Hepatic stellate cell (primary cell): ENCODE measurements at regions not wholly inside any gene's neighbourhood (a gene's known extent, or its start where the extent isn't known, plus 50 kb on each side); places are given as distances from the start of the nearest gene placed in this dataset.

ENCODE experiments used
- DNase-seq: peaks from one replicate; pipeline ENCODE4 v3.0.0; 2011; ENCODE audit warnings: low spot score

GRCh38 chr6:37105148-37106050, 64.6 kb upstream of the PIM1 start:
- no peak for DNase-seq

- DNase-seq, result no peak
Observed at GRCh38 chr6:37106051-37106363, 63.9 kb upstream of the PIM1 start.

- DNase-seq, result no peak
Observed at GRCh38 chr6:37106554-37106953, 63.4 kb upstream of the PIM1 start.

GRCh38 chr6:37106982-37107491, 62.9 kb upstream of the PIM1 start:
- DNase-seq, result no peak

- DNase-seq, result no peak
Observed at GRCh38 chr6:37109714-37110499, 60.0 kb upstream of the PIM1 start.

- no peak for DNase-seq
Observed at GRCh38 chr6:37110500-37111461, 59.2 kb upstream of the PIM1 start.

- no peak for DNase-seq
Observed at GRCh38 chr6:37113976-37114375, 56.0 kb upstream of the PIM1 start.

- DNase-seq, result no peak
Observed at GRCh38 chr6:37114612-37115011, 55.3 kb upstream of the PIM1 start.

GRCh38 chr6:37115236-37115895, 54.6 kb upstream of the PIM1 start:
- DNase-seq, result no peak

GRCh38 chr6:37116326-37116725, 53.6 kb upstream of the PIM1 start:
- DNase-seq, result no peak

GRCh38 chr6:37119387-37119886, 50.5 kb upstream of the PIM1 start:
- DNase-seq, result no peak
